ENCODE measurements at regions not wholly inside any gene's neighbourhood (a gene's known extent, or its start where the extent isn't known, plus 50 kb on each side); places are given as distances from the start of the nearest gene placed in this dataset.

GRCh38 chr12:124225730-124226129, 69.2 kb upstream of the RFLNA start:
- TF ChIP-seq ATF3 (IDR thresholded peaks at IDR 0.05), result no peak
- no peak for TF ChIP-seq ATF3 (CRISPR knock-in tag; conservative IDR thresholded peaks at IDR 0.05)
- TF ChIP-seq ZZZ3 (IDR thresholded peaks at IDR 0.05), result no peak
- no peak for TF ChIP-seq SIN3A (IDR thresholded peaks at IDR 0.05; ENCODE audit: borderline replicate concordance in 2 of 2, control insufficient read depth in 1 of 2, low read depth in 2 of 2, low read length in 2 of 2)
- TF ChIP-seq CHD2 (IDR thresholded peaks at IDR 0.05; ENCODE audit: low read depth, low read length), result no peak
- no peak for TF ChIP-seq STAT6 (CRISPR knock-in tag; IDR thresholded peaks at IDR 0.05)
- no peak for TF ChIP-seq CTCF (IDR thresholded peaks at IDR 0.05 in 2 of 3, conservative IDR thresholded peaks at IDR 0.05 in 1 of 3; ENCODE audit: insufficient read depth in 2 of 3, low read depth in 1 of 3, low read length in 3 of 3)
- no peak for TF ChIP-seq ZNF41 (CRISPR knock-in tag; conservative IDR thresholded peaks at IDR 0.05)
- TF ChIP-seq ELF1 (tag; IDR thresholded peaks at IDR 0.05), result no peak
- no peak for TF ChIP-seq ZFP36 (IDR thresholded peaks at IDR 0.05; ENCODE audit: low read depth, low read length, partially characterized antibody)
- no peak for TF ChIP-seq ARID4B (CRISPR knock-in tag; IDR thresholded peaks at IDR 0.05)
- TF ChIP-seq ZBTB7A (IDR thresholded peaks at IDR 0.05; ENCODE audit: borderline replicate concordance, control insufficient read depth, low read depth, low read length), result no peak
